Mesothelial cell of epicardium (in vitro differentiated cells): ENCODE measurements at regions not wholly inside any gene's neighbourhood (a gene's known extent, or its start where the extent isn't known, plus 50 kb on each side); places are given as distances from the start of the nearest gene placed in this dataset.

Source experiments
- DNase-seq, 2 experiments: peaks; one replicate each; pipeline ENCODE4 v3.0.0; 2021; ENCODE audit warnings: low spot score in 2 of 2; ENCODE audit not compliant: unreplicated experiment in 2 of 2
- H3K27ac Mint-ChIP-seq: 2 replicates; pipeline ENCODE4 v1.8.0; 2021; ENCODE audit warnings: mixed read lengths
- H3K27me3 Mint-ChIP-seq: 2 replicates; pipeline ENCODE4 v1.8.0; 2021; ENCODE audit warnings: low read depth, mixed read lengths
- H3K36me3 Mint-ChIP-seq: 2 replicates; pipeline ENCODE4 v1.8.0; 2021; ENCODE audit warnings: mixed read lengths
- H3K4me1 Mint-ChIP-seq: 2 replicates; pipeline ENCODE4 v1.8.0; 2021; ENCODE audit warnings: mixed read lengths
- H3K4me3 Mint-ChIP-seq: 2 replicates; pipeline ENCODE4 v1.8.0; 2021; ENCODE audit warnings: mild to moderate bottlenecking, moderate library complexity, mixed read lengths
- H3K9me3 Mint-ChIP-seq: 2 replicates; pipeline ENCODE4 v1.8.0; 2021; ENCODE audit warnings: mixed read lengths
- CTCF ChIP-seq: fragments of 200-600 bp; sonication (generic); IDR thresholded peaks from one replicate; pipeline ENCODE4 v1.5.0; 2021; ENCODE audit warnings: antibody characterized with exemption; ENCODE audit not compliant: unreplicated experiment

GRCh38 chr1:29669912-29670311 lies 433.6 kb downstream of the PTPRU start:
- no peaks in the 10 kb centered on the region for H3K36me3 Mint-ChIP-seq
- no peak overlapping the region for H3K27ac Mint-ChIP-seq
- peaks cover 43% of the 10 kb centered on the region for H3K27me3 Mint-ChIP-seq
- H3K9me3 Mint-ChIP-seq = no peaks in the 10 kb centered on the region
- peak in 1 of 2 experiments; percentile 29 for DNase-seq
- TF ChIP-seq CTCF = no peak
- H3K4me1 Mint-ChIP-seq = no peaks in the 10 kb centered on the region
- no peak overlapping the region for H3K4me3 Mint-ChIP-seq

DNA sequence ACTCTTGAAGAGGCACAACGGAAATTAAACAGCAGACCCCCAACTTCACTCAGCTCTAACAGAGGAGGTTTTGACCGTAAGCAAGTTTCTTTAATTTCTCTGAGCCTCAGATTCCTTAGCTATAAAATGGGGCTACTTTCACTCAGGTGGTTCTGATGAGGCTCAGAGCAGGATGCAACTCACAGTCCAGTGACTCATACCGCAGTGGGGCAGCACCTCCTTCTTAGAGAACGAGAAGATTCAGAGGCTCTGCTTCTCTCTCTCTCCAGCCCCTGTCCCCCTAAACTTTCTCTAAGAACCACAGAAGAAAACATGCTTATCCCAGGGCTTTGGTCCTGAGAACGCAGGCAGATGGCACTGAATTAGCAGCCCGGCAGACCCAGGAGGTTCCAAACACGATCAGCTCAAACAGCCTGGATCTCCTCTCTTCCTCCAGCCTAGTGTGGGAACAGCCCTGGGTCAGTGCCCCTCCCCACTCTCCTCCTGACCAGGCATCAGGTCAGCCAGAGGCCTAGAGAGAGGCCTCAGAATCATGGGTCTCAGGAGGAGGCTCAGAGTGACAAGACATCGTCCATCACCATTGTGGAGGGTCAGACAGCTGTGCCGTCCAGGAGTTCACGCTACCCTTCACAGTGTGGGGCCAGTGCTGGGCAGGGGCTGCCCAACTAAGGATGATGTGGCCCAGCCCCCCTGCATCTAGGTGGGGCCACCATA lies 433.0 kb downstream of the PTPRU start:
- H3K27ac Mint-ChIP-seq = no peak overlapping the region
- peaks cover 48% of the 10 kb centered on the region for H3K27me3 Mint-ChIP-seq
- H3K9me3 Mint-ChIP-seq = no peaks in the 10 kb centered on the region
- H3K4me3 Mint-ChIP-seq = no peak overlapping the region
- no peak for TF ChIP-seq CTCF
- H3K36me3 Mint-ChIP-seq = no peaks in the 10 kb centered on the region
- no peaks in the 10 kb centered on the region for H3K4me1 Mint-ChIP-seq
- peak in 1 of 2 experiments; percentile 29 for DNase-seq

- Mint-ChIP-seq H3K27ac (no peak overlapping the region), H3K36me3 (no peaks in the 10 kb centered on the region), H3K4me3 (no peak overlapping the region), H3K9me3 (no peaks in the 10 kb centered on the region), H3K4me1 (no peaks in the 10 kb centered on the region), H3K27me3 (peaks cover 48% of the 10 kb centered on the region)
- TF ChIP-seq CTCF = no peak
- DNase-seq = no peak
These were observed 432.3 kb downstream of the PTPRU start for GRCh38 chr1:29668551-29669157.

- Mint-ChIP-seq H3K36me3 (no peaks in the 10 kb centered on the region), H3K4me1 (no peaks in the 10 kb centered on the region), H3K27ac (no peak overlapping the region), H3K27me3 (peaks cover 48% of the 10 kb centered on the region), H3K4me3 (no peak overlapping the region), H3K9me3 (no peaks in the 10 kb centered on the region)
- no peak for DNase-seq
- no peak for TF ChIP-seq CTCF
These were observed 431.6 kb downstream of the PTPRU start for GRCh38 chr1:29667951-29668350.

- Mint-ChIP-seq H3K4me3 (no peak overlapping the region), H3K27me3 (peaks cover 56% of the 10 kb centered on the region)
These were observed 428.4 kb downstream of the PTPRU start for GRCh38 chr1:29664711-29665110.

More at GRCh38 chr1:29664711-29665110, 428.4 kb downstream of the PTPRU start:
- Mint-ChIP-seq H3K27ac (no peak overlapping the region), H3K9me3 (peaks cover 24% of the 10 kb centered on the region), H3K36me3 (no peaks in the 10 kb centered on the region), H3K4me1 (no peaks in the 10 kb centered on the region)
- no peak for DNase-seq
- TF ChIP-seq CTCF = no peak
